A549 (cell line): ENCODE measurements at regions not wholly inside any gene's neighbourhood (a gene's known extent, or its start where the extent isn't known, plus 50 kb on each side); places are given as distances from the start of the nearest gene placed in this dataset.
"Not testable (repeated sequence)": the region's sequence is repeated elsewhere in the genome, so short reads cannot be mapped to it uniquely, and the experiment has no call there.

Source experiments
- ATAC-seq, 2 experiments: fragments of 200-7000 bp in 1 of 2; fragments of >200 bp in 1 of 2; cut with Nextera tagmentation in 1 of 2; cut with Tn5 transposase in 1 of 2; 3 replicates each; pipeline versions ENCODE4 v1.8.0 to v1.9.1; 2018 to 2020; ENCODE audit warnings: mild to moderate bottlenecking in 1 of 2, moderate library complexity in 1 of 2
- CTCF ChIA-PET: fragments of 300-600 bp; sonication (Branson Sonifier 250); formaldehyde crosslinking; extraction: SDS; loops from one replicate; lab custom pipeline; 2021; ENCODE audit warnings: antibody characterized with exemption, inconsistent platforms; lab: Yijun Ruan, JAX
- POLR2A ChIA-PET: fragments of 350-600 bp; formaldehyde crosslinking; extraction: SDS; loops from one replicate; lab custom pipeline; 2021; ENCODE audit warnings: antibody characterized with exemption, inconsistent platforms; lab: Yijun Ruan, JAX
- DNase-seq, 2 experiments: peaks; one replicate each; pipeline versions ENCODE4 v3.0.0 to v3.0.0-alpha.2; 2011 to 2016; ENCODE audit warnings: low read depth in 1 of 2, low spot score in 1 of 2
- FAIRE-seq: peaks from 2 replicates; lab custom pipeline; 2011; peaks lifted over from hg19 to GRCh38; lab: Jason Lieb, UNC
- H3K27ac ChIP-seq, 2 experiments: fragments of >200 bp; sonication (Bioruptor Twin); formaldehyde crosslinking; 3 replicates each; pipeline ENCODE4 v1.5.1; 2016 to 2017
- H3K4me1 ChIP-seq: fragments of >200 bp; sonication (Bioruptor Twin); formaldehyde crosslinking; 3 replicates; pipeline ENCODE4 v1.6.1; 2016
- H3K4me2 ChIP-seq: fragments of >200 bp; sonication (Bioruptor Twin); formaldehyde crosslinking; 3 replicates; pipeline ENCODE4 v1.6.1; 2016
- H3K4me3 ChIP-seq: fragments of >200 bp; sonication (Bioruptor Twin); formaldehyde crosslinking; 3 replicates; pipeline ENCODE4 v1.5.1; 2016
- H3K9me3 ChIP-seq: fragments of >200 bp; sonication (Bioruptor Twin); formaldehyde crosslinking; 3 replicates; pipeline ENCODE4 v1.6.1; 2016
- BHLHE40 ChIP-seq: IDR thresholded peaks from 2 replicates; pipeline ENCODE4 v1.6.1; 2012; ENCODE audit warnings: low read depth, low read length, inconsistent platforms
- CBX2 ChIP-seq: fragments of 200-600 bp; sonication (generic); IDR thresholded peaks from 2 replicates; pipeline ENCODE4 v1.6.1; 2016; ENCODE audit warnings: low read depth, mild to moderate bottlenecking, borderline replicate concordance
- CEBPB ChIP-seq, 2 experiments: fragments of >200 bp in 1 of 2; sonication (Bioruptor Twin) in 1 of 2; formaldehyde crosslinking in 1 of 2; IDR thresholded peaks; 2 replicates each; pipeline ENCODE4 v1.6.1; 2012 to 2016
- EHF ChIP-seq: fragments of 250-450 bp; sonication (Bioruptor Pico); IDR thresholded peaks from 2 replicates; pipeline ENCODE4 v1.5.0; 2020; ENCODE audit warnings: mild to moderate bottlenecking
- EP300 ChIP-seq, 2 experiments: fragments of >200 bp; sonication (Bioruptor Twin); formaldehyde crosslinking; IDR thresholded peaks; 2 replicates in 1 of 2; 3 replicates in 1 of 2; pipeline ENCODE4 v1.6.1; 2016 to 2017
- FOSB ChIP-seq: fragments of 250-450 bp; sonication (Bioruptor Pico); IDR thresholded peaks from 2 replicates; pipeline ENCODE4 v1.5.0; 2020; ENCODE audit warnings: mild to moderate bottlenecking, moderate library complexity
- FOSL2 ChIP-seq, 2 experiments: fragments of 450-650 bp in 1 of 2; fragments of >200 bp in 1 of 2; sonication (Bioruptor Twin) in 1 of 2; formaldehyde crosslinking; IDR thresholded peaks; 2 replicates each; pipeline versions ENCODE4 v1.5.0 to v1.6.1; 2016 to 2020; ENCODE audit warnings: mild to moderate bottlenecking in 1 of 2, moderate library complexity in 1 of 2
- GATA3 ChIP-seq: IDR thresholded peaks from 2 replicates; pipeline ENCODE4 v1.6.1; 2012; ENCODE audit warnings: borderline replicate concordance
- HDAC2 ChIP-seq: fragments of 200-600 bp; sonication (generic); IDR thresholded peaks from 2 replicates; pipeline ENCODE4 v1.6.1; 2016
- HOXA7 ChIP-seq: fragments of 250-450 bp; sonication (Bioruptor Pico); IDR thresholded peaks from 2 replicates; pipeline ENCODE4 v1.5.0; 2020; ENCODE audit warnings: mild to moderate bottlenecking, moderate library complexity
- JUN ChIP-seq, 2 experiments: fragments of >200 bp; sonication (Bioruptor Twin); formaldehyde crosslinking; IDR thresholded peaks; 2 replicates in 1 of 2; 3 replicates in 1 of 2; pipeline ENCODE4 v1.6.1; 2016 to 2017
- JUNB ChIP-seq: fragments of >200 bp; sonication (Bioruptor Twin); formaldehyde crosslinking; IDR thresholded peaks from 2 replicates; pipeline ENCODE4 v1.6.1; 2016
- NPAS2 ChIP-seq: fragments of 250-450 bp; sonication (Bioruptor Pico); IDR thresholded peaks from 2 replicates; pipeline ENCODE4 v1.8.0; 2022; ENCODE audit warnings: mild to moderate bottlenecking, moderate library complexity, borderline replicate concordance
- NR3C1 ChIP-seq: fragments of >200 bp; sonication (Bioruptor Twin); formaldehyde crosslinking; IDR thresholded peaks from 3 replicates; pipeline ENCODE4 v1.6.1; 2017
- PHF8 ChIP-seq: fragments of 200-600 bp; sonication (generic); IDR thresholded peaks from 2 replicates; pipeline ENCODE4 v1.6.1; 2016; ENCODE audit warnings: low read depth, mild to moderate bottlenecking, antibody characterized with exemption, moderate library complexity, borderline replicate concordance
- POLR2A ChIP-seq: IDR thresholded peaks from 2 replicates; pipeline ENCODE4 v1.6.1; 2012; ENCODE audit warnings: mild to moderate bottlenecking, low read length
- POLR2AphosphoS2 ChIP-seq: conservative IDR thresholded peaks from 2 replicates; pipeline ENCODE4 v1.6.1; 2012; ENCODE audit warnings: low read length, improper control_type of control experiment, inconsistent platforms
- RFX5 ChIP-seq: fragments of 450-650 bp; IDR thresholded peaks from 2 replicates; pipeline ENCODE4 v1.7.1; 2014; ENCODE audit warnings: antibody characterized with exemption, mild to moderate bottlenecking, moderate library complexity
- RNF2 ChIP-seq: fragments of 200-600 bp; sonication (generic); IDR thresholded peaks from 2 replicates; pipeline ENCODE4 v1.6.1; 2016; ENCODE audit warnings: low read depth, mild to moderate bottlenecking, antibody characterized with exemption, moderate library complexity, borderline replicate concordance
- SMC3 ChIP-seq: fragments of >200 bp; sonication (Bioruptor Twin); formaldehyde crosslinking; IDR thresholded peaks from 3 replicates; pipeline ENCODE4 v1.6.1; 2018; ENCODE audit warnings: inconsistent platforms
- TP53 ChIP-seq: fragments of 250-450 bp; sonication (Bioruptor Pico); IDR thresholded peaks from 2 replicates; pipeline ENCODE4 v1.5.0; 2021; ENCODE audit warnings: mild to moderate bottlenecking, moderate library complexity
- ZC3H11A ChIP-seq: fragments of 450-650 bp; IDR thresholded peaks from 2 replicates; pipeline ENCODE4 v1.6.1; 2014; ENCODE audit warnings: antibody characterized with exemption, mild to moderate bottlenecking
- ZSCAN20 ChIP-seq: fragments of 250-450 bp; sonication (Bioruptor Pico); IDR thresholded peaks from 2 replicates; pipeline ENCODE4 v1.8.0; 2022; ENCODE audit warnings: mild to moderate bottlenecking, moderate library complexity
- WGBS: methylation state at CpG from one replicate; pipeline ENCODE4 v1.1.6; 2017; ENCODE audit errors: missing lambda C conversion rate; 5-methylcytosine and 5-hydroxymethylcytosine counted together
- TF ChIP-seq, protein P1 (sequence below): fragments of 250-450 bp; sonication (Bioruptor Pico); IDR thresholded peaks from 2 replicates; pipeline ENCODE4 v1.5.0; 2021; ENCODE audit warnings: mild to moderate bottlenecking, moderate library complexity, borderline replicate concordance
- TF ChIP-seq, protein P2 (sequence below): fragments of 150-350 bp; IDR thresholded peaks from 2 replicates; pipeline ENCODE4 v1.6.1; 2014; ENCODE audit warnings: low read depth, mild to moderate bottlenecking, low read length
- TF ChIP-seq, protein P3 (sequence below): IDR thresholded peaks from 2 replicates; pipeline ENCODE4 v1.6.1; 2012

DNA sequence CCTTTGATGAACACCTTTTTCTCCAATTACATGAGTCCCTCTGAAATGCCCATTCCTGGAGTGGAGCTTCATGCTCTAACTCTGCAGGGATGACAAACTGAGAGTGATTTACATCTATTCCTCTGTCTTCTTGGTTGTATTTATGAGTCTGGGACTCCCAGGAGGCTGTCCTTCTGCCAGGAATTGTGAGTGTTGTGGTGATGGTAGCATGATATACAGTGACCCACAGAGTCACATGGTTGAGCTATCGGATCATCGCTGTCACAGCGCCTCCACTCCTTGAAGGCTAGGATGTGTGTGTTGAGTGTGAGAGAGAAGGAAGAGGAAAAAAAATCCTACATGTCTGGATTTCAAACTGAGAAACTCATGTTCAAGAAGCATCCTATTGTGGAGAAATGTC, 163.4 kb upstream of the CACNA1E start:
- Histone ChIP-seq H3K9me3 (no peaks in the 10 kb centered on the region), H3K4me1 (peaks cover 3% of the 10 kb centered on the region; the same call in 2 of the 3 replicates), H3K27ac (no peak overlapping the region), H3K4me2 (no peak overlapping the region), H3K4me3 (no peak overlapping the region)
- WGBS: 65% methylated on average over 3 of the region's 3 CpGs
- DNase-seq (no peak), ATAC-seq (no peak), FAIRE-seq (no peak)
- ChIA-PET CTCF (interaction anchor here (0.8 to 1.4 kb wide), 5 partner anchors 11 to 130 kb away, joined by 3 to 5 read pairs (median 3); no protein-coding TSS in a partner anchor), POLR2A (no interaction called here)
- no peak for TF ChIP-seq ZC3H11A
- no peak for TF ChIP-seq RNF2
- TF ChIP-seq, protein P1, sequence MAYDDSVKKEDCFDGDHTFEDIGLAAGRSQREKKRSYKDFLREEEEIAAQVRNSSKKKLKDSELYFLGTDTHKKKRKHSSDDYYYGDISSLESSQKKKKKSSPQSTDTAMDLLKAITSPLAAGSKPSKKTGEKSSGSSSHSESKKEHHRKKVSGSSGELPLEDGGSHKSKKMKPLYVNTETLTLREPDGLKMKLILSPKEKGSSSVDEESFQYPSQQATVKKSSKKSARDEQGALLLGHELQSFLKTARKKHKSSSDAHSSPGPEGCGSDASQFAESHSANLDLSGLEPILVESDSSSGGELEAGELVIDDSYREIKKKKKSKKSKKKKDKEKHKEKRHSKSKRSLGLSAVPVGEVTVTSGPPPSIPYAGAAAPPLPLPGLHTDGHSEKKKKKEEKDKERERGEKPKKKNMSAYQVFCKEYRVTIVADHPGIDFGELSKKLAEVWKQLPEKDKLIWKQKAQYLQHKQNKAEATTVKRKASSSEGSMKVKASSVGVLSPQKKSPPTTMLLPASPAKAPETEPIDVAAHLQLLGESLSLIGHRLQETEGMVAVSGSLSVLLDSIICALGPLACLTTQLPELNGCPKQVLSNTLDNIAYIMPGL: no peak
- TF ChIP-seq CBX2: no peak
- no peak for TF ChIP-seq PHF8
- TF ChIP-seq NR3C1: no peak
- no peak for TF ChIP-seq TP53 (CRISPR knock-in tag)
- no peak for TF ChIP-seq POLR2AphosphoS2
- TF ChIP-seq CEBPB (IDR thresholded peaks at IDR 0.05): no peak
- TF ChIP-seq BHLHE40: no peak
- no peak for TF ChIP-seq HOXA7
- no peak for TF ChIP-seq RFX5
- TF ChIP-seq, protein P2, sequence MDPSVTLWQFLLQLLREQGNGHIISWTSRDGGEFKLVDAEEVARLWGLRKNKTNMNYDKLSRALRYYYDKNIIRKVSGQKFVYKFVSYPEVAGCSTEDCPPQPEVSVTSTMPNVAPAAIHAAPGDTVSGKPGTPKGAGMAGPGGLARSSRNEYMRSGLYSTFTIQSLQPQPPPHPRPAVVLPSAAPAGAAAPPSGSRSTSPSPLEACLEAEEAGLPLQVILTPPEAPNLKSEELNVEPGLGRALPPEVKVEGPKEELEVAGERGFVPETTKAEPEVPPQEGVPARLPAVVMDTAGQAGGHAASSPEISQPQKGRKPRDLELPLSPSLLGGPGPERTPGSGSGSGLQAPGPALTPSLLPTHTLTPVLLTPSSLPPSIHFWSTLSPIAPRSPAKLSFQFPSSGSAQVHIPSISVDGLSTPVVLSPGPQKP: no peak
- no peak for TF ChIP-seq ZSCAN20

DNA sequence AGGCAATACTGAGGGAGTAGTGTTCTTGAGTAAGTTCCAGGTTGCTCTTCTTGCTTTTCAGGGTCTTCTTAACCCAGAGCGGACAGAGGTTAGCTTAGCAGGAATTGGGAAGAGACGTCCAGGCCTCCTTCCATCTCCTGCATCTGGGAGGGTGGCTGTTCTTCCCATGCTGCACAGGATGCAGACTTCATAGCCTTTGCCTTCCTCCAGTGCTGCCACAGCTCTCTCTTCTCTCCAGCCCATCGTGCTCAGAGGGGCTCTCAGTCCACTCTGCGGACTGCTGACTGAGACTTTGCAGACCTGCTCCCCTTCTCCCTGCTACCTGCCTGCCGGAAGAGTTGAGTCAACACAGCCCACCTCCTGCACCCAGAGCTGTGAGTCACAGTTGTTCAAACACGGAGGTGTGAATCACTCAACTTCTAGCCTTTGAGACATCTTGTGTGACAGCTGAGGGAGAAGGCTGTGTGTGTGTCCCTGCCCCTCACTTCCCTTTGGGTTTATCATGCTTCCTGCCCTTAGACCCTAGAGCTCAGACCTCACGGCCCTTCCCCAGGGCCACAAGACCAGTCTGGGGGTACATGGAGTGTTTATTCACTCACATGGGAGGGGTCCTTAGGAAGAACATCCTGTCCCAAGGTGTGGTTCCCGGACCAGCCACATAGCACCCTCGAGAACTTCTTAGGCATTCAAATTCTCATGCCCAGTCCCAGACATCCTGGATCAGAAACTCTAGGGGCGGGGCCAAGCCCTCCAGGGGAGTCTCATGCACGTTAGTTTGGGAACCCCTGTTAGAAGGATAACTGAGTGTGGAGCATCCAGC, 158.3 kb upstream of the CACNA1E start:
- peak; percentile 23 to 60 for DNase-seq
- Histone ChIP-seq H3K4me3 (no peak overlapping the region), H3K9me3 (no peaks in the 10 kb centered on the region), H3K4me2 (peak overlapping the region; percentile 27), H3K4me1 (peaks cover 10% of the 10 kb centered on the region; the same call in 2 of the 3 replicates), H3K27ac (no peak overlapping the region)
- ChIA-PET POLR2A (no interaction called here), CTCF (interaction anchor here (0.7 kb wide), 1 partner anchor 21 kb away, joined by 3 read pairs; no protein-coding TSS in a partner anchor)
- TF ChIP-seq FOSB (CRISPR knock-in tag) (no peak), FOSL2 (IDR thresholded peaks at IDR 0.05) (no peak), FOSL2 (CRISPR knock-in tag; IDR thresholded peaks at IDR 0.05) (peak; percentile 55)
- ATAC-seq: peak; percentile 72 to 74
- 20% methylated on average over 11 of the region's 11 CpGs for WGBS
- FAIRE-seq: no peak

DNA sequence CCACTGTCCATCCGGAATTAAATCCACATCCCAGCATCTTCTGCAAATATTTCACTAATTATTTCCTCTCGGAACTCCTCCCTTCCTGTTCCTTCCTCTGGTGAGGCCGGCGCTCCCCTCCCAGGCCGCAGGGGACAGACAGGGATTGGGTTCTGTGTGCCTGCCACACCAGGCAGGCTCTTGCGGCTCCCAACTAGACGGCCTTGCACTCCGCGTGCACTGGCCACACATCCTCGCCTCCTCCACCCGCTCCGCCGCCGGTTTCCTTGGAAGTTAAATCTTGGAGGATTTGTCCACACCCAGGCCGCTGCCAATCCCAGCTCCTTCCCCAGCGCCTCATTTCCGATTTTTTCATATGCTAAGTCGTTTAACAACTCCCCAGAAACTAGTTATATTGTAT, 157.6 kb upstream of the CACNA1E start:
- H3K4me3 ChIP-seq, DNase-seq, FAIRE-seq, H3K4me1 ChIP-seq, H3K9me3 ChIP-seq, H3K27ac ChIP-seq, CTCF ChIA-PET, H3K4me2 ChIP-seq, POLR2A ChIA-PET, ATAC-seq: not testable (repeated sequence)
- 83% methylated on average over 18 of the region's 18 CpGs for WGBS

DNA sequence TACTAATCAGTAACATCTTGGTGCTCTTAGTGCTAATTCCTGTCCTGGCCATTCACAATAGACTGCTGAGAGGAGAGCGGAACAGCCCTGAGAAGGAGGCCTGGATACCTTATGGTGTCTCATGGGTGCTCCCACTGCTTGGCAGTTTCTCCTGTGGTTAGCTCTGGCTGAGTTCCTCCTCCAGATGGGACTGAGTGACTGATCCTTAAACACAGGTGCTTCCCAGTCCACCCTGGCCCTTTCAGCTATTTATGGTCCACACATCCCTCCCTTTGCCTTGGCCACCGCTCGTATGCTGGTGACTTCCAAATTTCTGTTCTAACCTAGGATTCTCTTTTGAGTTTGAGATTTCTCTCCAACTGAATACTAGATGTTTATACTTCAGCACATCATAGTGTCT, 157.0 kb upstream of the CACNA1E start:
- Histone ChIP-seq H3K4me2 (no peak overlapping the region), H3K9me3 (no peaks in the 10 kb centered on the region)
- ATAC-seq (no peak), FAIRE-seq (no peak)
- no peak for TF ChIP-seq ZC3H11A
- TF ChIP-seq JUN (IDR thresholded peaks at IDR 0.05): no peak
- TF ChIP-seq FOSL2 (IDR thresholded peaks at IDR 0.05): no peak
- no peak for TF ChIP-seq FOSL2 (CRISPR knock-in tag; IDR thresholded peaks at IDR 0.05)
- no peak for TF ChIP-seq POLR2A
- TF ChIP-seq SMC3: no peak
- TF ChIP-seq, protein P3, sequence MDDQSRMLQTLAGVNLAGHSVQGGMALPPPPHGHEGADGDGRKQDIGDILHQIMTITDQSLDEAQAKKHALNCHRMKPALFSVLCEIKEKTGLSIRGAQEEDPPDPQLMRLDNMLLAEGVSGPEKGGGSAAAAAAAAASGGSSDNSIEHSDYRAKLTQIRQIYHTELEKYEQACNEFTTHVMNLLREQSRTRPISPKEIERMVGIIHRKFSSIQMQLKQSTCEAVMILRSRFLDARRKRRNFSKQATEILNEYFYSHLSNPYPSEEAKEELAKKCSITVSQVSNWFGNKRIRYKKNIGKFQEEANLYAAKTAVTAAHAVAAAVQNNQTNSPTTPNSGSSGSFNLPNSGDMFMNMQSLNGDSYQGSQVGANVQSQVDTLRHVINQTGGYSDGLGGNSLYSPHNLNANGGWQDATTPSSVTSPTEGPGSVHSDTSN: no peak
- TF ChIP-seq JUNB: no peak
- TF ChIP-seq NPAS2 (CRISPR knock-in tag): no peak
- no peak for TF ChIP-seq EP300 (IDR thresholded peaks at IDR 0.05)
- no peak for TF ChIP-seq EHF (CRISPR knock-in tag)
- TF ChIP-seq GATA3: no peak
- TF ChIP-seq RNF2: no peak
- TF ChIP-seq, protein P2: no peak
- no peak for TF ChIP-seq HDAC2
- TF ChIP-seq, all 56 proteins: peak for 0
- CTCF ChIA-PET: no interaction called here
- 91% methylated on average over 3 of the region's 3 CpGs for WGBS
- DNase-seq: no peak
- Histone ChIP-seq H3K27ac (no peak overlapping the region), H3K4me1 (peaks cover 10% of the 10 kb centered on the region; the same call in 2 of the 3 replicates), H3K4me3 (no peak overlapping the region)
- POLR2A ChIA-PET: no interaction called here
